Activated T-helper 9 cell treated with anti-CD3 and anti-CD28 coated beads, Interleukin-2, amount 50 U/mL, for 16 hours (primary cell): ENCODE measurements at regions not wholly inside any gene's neighbourhood (a gene's known extent, or its start where the extent isn't known, plus 50 kb on each side); places are given as distances from the start of the nearest gene placed in this dataset.

Experiments used
- DNase-seq: peaks from one replicate; pipeline ENCODE4 v3.0.0-alpha.2; 2020; ENCODE audit warnings: low read depth

GRCh38 chr6:106035655-106036054 is 50.5 kb upstream of the PRDM1 start:
- no peak for DNase-seq

- no peak for DNase-seq
Observed at GRCh38 chr6:106033806-106034205, 52.3 kb upstream of the PRDM1 start.

- DNase-seq, result no peak
Observed at GRCh38 chr6:106027758-106028157, 58.4 kb upstream of the PRDM1 start.

GRCh38 chr6:106026748-106027715 is 59.1 kb upstream of the PRDM1 start:
- no peak for DNase-seq

GRCh38 chr6:106025655-106026054 is 60.5 kb upstream of the PRDM1 start:
- no peak for DNase-seq

- no peak for DNase-seq
Observed at GRCh38 chr6:106022801-106023200, 63.3 kb upstream of the PRDM1 start.

DNA sequence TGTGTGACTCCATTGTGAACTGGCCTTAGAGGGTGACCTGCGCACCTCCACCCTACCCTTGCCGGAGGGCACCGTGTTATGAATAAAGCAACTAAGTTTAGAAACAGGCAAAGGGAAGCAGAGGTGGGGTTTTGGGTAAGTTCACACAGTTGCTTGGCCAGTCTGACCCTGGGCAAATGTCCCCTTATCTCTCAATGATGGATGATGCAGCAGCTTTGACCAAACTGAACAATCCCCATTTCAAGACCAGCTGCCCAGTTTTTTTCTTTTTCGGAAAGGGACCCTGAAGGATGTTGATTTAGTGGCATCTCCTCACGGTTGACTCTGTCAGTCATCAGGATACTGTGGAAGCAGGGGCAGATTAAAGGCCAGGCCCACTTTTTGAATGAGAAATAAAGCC is 68.7 kb upstream of the PRDM1 start:
- no peak for DNase-seq

DNA sequence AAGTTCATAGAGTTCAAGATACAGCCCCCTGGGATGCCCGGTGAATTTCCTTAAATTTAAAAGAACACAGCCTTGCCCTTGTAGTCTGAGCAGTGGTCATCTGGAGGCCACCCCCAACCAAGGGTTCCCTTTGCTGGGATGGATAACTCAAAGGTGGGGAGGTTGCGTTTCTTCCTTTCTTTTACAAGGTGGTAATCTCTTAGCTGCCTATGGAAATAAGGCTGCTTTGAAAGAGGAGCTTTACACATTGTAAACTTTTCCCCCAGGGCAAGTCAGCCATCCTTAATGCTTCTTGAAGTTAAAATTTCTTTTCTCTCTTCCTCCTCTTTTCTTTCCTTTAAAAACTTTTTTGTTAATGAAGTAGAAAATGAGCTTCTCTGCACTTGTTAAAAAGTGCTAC is 71.2 kb upstream of the PRDM1 start:
- no peak for DNase-seq

DNA sequence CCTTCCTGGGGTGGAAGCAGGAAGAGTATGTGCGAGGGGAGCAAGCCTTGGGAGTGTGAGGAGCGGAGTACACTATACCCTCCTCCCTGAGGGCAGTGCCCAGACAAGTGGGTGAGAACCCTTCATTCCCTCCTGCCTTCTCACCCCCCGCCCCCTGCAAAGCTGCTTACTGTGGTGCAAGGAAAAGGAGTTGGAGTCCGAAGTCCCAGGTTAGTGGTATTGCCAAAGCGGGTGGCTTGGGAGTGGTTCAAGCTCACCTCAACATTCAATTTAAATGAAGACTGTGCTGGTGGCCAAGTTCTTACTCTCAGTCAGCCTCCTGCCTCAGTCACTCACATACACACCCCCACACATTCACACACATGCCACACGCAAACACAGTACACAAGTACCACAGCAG is 74.7 kb upstream of the PRDM1 start:
- no peak for DNase-seq

DNA sequence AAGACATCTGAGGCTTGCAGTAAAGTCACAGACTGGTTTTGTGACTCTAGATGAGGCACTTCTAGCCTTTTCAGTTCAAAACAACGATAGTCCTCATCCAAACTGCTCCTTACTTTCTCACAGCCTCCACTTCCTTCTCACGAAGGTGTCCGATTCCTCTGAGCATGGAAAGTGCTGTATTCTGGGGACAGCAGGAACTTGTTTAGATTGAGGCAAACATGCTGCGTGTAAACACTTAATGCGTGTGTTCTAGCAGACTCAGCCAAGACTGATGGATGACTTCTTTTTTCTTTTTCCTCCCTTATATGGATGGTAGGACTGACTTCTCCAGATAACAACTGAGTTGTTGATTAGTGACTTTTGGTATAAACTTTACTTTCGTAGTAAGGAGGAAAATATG is 80.2 kb upstream of the PRDM1 start:
- no peak for DNase-seq

GRCh38 chr6:106005013-106005412 is 81.1 kb upstream of the PRDM1 start:
- DNase-seq, result no peak

GRCh38 chr6:106003268-106003987 is 82.7 kb upstream of the PRDM1 start:
- DNase-seq, result no peak

GRCh38 chr6:106002005-106002404 is 84.1 kb upstream of the PRDM1 start:
- DNase-seq, result no peak

DNA sequence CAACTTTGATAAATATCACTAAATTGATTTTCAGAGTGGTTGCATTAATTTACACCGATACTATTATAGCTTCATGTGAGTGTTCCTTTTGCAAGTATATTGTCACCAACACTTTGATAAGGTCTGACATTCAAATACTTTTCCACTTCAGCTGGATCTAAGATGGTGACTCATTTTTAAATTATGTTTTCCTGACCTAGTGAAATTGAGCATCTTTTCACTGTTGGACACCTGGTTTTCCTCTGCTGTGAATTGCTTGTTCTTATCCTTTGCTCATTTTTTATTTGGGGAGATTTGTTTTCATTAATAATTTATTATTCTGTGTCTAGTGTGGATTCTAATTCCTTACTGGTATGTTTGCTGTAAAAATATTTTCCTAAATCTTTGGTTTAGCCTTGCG is 85.2 kb upstream of the PRDM1 start:
- no peak for DNase-seq

DNA sequence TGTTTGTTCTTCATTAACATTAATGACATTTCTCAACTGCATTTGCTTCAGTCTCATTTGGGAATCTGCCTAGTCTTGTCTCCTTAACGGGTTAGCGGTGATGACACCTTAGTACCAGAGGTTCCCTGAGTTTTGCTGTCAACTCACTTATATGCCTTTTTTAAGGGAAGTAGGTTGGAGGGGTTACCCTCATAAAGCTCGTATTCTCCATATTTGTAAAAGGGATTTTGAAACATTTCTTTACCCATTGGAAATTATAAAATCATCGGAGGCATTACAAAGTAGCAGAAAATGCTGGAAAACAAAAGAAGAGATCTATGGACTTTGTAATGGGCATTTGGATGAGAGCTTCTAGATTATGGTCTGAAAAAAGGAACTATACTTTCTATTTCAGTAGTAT is 88.7 kb upstream of the PRDM1 start:
- no peak for DNase-seq

DNA sequence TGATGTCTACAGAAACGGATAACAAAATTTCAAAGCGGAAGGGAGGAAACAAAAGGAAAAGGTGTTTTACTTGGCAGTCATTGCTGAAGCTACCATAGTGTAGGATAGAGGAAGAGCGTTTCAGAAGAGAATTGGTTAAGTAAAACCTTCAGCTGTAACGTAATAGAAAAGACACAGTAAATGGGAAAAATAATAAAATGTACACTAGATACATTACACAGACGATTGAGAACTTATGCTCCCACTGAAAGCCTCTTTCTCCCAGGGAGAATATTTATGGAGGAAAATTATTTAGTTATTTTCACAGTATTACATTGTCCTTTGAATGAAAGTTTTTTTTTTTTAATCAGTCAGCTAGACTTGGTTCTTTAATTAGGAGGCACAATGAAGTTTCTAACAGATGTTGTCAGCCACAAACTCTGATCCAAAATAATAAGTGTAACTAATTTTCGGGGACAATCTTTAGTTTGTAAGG is 90.7 kb upstream of the PRDM1 start:
- DNase-seq, result no peak

DNA sequence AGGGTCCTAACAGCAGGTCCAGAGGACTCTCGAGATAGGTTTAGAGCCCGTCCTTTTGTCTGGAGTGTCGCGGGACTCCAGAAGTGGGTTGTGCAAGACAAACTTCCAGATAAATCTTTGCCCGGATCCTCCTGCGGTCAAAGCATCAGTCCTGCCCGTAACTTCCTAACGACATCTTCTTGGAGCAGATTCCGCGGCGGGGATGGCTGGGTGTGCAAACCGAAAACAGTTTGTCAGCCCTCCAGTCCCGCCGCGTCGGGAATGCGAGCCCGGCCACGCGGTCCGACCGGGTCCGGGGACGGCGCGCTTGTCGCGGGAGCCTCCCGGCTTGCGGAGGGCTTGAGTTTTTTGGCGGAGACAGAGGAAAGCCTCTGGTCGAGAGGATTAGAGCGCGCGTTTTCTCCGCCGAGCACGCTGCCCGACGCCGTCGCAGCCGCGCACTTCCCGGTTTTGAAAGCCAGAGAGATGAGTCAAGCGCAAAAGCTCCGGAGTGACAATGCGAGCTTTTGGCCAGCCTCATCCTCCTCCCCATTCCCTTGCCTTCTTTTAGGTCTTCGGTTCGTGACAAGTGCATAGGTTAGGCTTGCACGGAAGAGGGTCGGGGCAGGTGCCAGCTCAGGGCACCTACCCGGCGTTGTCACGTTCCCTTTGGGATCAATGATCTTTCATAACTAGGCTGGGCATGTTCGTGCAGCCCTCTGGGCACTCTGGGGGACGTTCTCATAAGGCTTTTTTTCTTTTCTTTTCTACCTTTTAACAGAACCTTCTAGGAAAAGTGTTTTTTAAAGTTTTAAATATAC is 91.3 kb upstream of the PRDM1 start:
- peak; percentile 38 for DNase-seq

DNA sequence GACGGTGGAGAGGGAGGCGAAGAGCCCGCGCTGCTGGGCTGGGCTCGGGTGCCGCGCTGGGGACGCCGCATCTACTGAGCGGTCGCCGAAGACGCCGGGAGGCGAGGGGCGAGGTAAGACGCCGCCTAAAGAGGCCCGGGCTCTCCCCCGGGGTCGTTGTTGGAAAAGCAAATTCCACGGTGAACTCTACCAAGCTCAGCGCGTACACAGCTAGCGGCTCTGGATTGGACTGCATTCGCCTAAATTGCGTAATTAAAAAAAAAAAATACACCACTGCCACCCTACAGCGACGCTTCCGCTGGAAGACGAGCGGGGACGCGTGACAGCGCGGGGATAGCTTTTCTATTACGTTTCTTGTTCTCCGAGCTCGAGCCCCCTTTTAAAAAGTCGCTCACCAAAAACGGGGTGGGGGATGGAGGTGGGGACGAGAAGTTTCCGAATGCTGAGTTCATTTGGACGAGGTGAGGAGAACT is 92.0 kb upstream of the PRDM1 start:
- peak; percentile 35 for DNase-seq

DNA sequence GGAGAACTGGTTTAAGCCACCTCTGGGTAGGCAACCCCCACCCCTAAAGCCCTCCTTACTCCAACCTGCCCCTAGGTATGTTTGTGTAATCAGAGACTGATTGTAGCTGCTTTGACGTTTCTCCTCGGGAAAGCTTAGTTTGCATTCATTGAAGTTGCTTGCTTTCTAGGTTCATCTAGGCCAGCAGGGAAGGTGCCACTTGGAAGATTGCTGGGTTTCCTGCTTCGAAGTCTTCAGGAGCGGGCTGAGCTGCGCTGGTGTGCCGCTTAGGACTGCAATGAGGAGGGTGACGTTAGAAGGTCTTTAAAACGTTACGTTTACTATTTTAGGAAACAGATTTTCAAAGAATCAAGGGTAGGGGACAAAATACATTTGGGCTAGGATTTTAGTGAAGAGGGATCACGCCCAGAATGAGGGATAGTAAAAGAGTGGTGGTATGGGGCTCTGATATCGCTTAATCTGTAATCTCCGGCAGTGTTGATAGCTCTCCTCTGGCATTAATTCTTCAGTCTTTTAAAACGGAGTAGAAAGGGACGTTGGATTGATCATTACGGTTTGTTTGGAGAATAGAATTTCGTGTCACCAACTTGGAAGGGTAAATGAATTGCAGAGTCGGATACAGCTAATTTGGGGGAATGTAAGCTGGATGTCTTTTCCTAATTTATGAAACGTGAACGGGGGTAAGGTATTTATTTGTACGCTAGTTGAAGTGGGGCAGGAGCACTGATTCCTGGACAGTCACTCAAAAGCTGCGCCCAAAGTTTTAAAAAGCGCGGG is 92.6 kb upstream of the PRDM1 start:
- DNase-seq, result no peak

DNA sequence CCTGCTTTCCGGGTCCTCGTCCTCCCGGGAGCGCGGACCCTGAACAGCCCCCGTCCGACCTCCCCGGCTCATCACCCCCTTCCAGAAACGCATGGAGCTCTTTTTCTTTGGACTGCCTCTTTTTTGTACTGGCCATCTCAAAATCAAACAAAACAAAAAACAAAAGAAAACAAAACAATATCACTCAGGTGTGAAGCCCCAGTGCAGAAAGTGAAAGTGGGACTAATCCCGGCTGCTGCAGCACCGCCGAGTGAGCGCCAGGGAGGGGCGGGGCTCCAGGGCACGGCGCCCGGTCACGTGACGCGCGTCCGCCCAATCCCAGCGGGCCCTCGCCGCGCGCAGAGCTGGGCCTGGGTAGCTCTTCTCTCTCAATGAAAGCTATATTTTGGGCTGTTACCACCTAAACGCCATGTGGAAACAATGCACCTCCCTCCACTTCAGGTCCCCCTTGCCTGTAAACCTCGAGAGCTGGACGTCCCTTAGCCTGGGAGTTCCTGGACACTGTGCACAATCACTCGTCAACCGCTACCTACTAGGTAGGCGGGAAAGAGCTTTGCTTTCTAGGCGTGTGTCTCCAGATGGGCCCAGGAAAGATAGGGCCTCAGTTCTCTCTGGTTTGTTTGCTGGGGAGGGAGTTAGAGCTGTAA is 93.7 kb upstream of the PRDM1 start:
- DNase-seq, result peak; percentile 83
